PC-3 (cell line): ENCODE measurements at regions not wholly inside any gene's neighbourhood (a gene's known extent, or its start where the extent isn't known, plus 50 kb on each side); places are given as distances from the start of the nearest gene placed in this dataset.

ENCODE experiments used
- EZH2 ChIP-seq: fragments of 300-600 bp; sonication (generic); IDR thresholded peaks from one replicate; pipeline ENCODE4 v1.6.1; 2017; ENCODE audit warnings: antibody characterized with exemption, mild to moderate bottlenecking, low read length; ENCODE audit not compliant: unreplicated experiment
- EZH2phosphoT487 ChIP-seq: fragments of 300-600 bp; sonication (generic); IDR thresholded peaks from 2 replicates; pipeline ENCODE4 v1.6.1; 2018; ENCODE audit warnings: mild to moderate bottlenecking, antibody characterized with exemption, low read length, borderline replicate concordance
- TF ChIP-seq, protein P1 (sequence below): fragments of 300-600 bp; sonication (generic); conservative IDR thresholded peaks from 2 replicates; pipeline ENCODE4 v1.5.1; 2017; ENCODE audit warnings: antibody characterized with exemption, low read depth, mild to moderate bottlenecking, low read length

DNA sequence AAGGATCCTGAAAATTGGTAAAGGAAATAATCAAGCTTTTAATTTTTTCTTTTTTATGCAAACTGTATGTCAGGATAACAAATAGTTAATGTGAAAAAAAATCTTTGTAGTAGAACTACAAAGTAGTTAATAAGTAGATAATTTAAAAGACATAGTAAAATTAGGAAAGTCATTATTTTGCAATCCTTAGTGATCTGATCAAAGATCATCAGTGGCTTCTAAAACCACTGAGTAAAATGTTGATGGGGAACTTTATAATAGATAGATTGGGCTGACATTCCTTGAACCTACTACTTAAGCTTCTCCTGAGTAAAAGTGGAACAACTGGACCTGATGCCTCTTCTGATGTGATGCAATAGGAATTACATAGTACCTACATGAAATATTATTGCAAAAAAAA is 119.0 kb upstream of the TMTC2 start:
- TF ChIP-seq EZH2phosphoT487, result no peak
- TF ChIP-seq, protein P1, sequence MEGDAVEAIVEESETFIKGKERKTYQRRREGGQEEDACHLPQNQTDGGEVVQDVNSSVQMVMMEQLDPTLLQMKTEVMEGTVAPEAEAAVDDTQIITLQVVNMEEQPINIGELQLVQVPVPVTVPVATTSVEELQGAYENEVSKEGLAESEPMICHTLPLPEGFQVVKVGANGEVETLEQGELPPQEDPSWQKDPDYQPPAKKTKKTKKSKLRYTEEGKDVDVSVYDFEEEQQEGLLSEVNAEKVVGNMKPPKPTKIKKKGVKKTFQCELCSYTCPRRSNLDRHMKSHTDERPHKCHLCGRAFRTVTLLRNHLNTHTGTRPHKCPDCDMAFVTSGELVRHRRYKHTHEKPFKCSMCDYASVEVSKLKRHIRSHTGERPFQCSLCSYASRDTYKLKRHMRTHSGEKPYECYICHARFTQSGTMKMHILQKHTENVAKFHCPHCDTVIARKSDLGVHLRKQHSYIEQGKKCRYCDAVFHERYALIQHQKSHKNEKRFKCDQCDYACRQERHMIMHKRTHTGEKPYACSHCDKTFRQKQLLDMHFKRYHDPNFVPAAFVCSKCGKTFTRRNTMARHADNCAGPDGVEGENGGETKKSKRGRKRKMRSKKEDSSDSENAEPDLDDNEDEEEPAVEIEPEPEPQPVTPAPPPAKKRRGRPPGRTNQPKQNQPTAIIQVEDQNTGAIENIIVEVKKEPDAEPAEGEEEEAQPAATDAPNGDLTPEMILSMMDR, result no peak
- no peak for TF ChIP-seq EZH2
